ENCODE measurements at regions not wholly inside any gene's neighbourhood (a gene's known extent, or its start where the extent isn't known, plus 50 kb on each side); places are given as distances from the start of the nearest gene placed in this dataset.

GRCh38 chr14:37723515-37723914, 128.1 kb downstream of the TTC6 start:
- no peak for TF ChIP-seq CTCF (conservative IDR thresholded peaks at IDR 0.05; ENCODE audit: low read depth, low read length)
- no peak for TF ChIP-seq EZH2 (IDR thresholded peaks at IDR 0.05; ENCODE audit: borderline replicate concordance, low read depth, low read length, poor library complexity, severe bottlenecking)
